ENCODE measurements at regions not wholly inside any gene's neighbourhood (a gene's known extent, or its start where the extent isn't known, plus 50 kb on each side); places are given as distances from the start of the nearest gene placed in this dataset.

DNA sequence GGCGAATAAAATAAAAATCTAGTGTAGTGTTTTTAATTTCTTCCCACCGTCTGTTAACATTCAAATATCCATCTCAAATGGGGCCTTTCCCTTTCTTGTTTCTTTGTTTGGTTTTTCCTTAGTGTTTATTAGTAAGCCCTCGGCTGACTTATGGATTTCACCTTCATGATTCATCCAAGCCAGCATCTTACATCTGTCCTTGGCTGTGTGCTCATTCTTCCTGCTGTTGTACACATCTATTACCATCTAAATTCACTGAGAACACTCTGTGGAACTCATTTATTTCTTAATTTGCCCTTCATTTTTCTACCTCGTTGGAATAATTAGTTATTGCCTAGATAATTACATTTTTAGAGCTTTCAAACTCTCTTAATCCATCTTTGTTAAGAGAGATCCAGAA is 84.9 kb downstream of the SPCS3 start:
- TF ChIP-seq, protein P1, sequence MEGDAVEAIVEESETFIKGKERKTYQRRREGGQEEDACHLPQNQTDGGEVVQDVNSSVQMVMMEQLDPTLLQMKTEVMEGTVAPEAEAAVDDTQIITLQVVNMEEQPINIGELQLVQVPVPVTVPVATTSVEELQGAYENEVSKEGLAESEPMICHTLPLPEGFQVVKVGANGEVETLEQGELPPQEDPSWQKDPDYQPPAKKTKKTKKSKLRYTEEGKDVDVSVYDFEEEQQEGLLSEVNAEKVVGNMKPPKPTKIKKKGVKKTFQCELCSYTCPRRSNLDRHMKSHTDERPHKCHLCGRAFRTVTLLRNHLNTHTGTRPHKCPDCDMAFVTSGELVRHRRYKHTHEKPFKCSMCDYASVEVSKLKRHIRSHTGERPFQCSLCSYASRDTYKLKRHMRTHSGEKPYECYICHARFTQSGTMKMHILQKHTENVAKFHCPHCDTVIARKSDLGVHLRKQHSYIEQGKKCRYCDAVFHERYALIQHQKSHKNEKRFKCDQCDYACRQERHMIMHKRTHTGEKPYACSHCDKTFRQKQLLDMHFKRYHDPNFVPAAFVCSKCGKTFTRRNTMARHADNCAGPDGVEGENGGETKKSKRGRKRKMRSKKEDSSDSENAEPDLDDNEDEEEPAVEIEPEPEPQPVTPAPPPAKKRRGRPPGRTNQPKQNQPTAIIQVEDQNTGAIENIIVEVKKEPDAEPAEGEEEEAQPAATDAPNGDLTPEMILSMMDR (IDR thresholded peaks at IDR 0.05): no peak
- TF ChIP-seq ZFX (IDR thresholded peaks at IDR 0.05; ENCODE audit: borderline replicate concordance): no peak
